IMR-90 (cell line): ENCODE measurements at regions not wholly inside any gene's neighbourhood (a gene's known extent, or its start where the extent isn't known, plus 50 kb on each side); places are given as distances from the start of the nearest gene placed in this dataset.
"Not testable (repeated sequence)": the region's sequence is repeated elsewhere in the genome, so short reads cannot be mapped to it uniquely, and the experiment has no call there.

Experiments
- ATAC-seq: fragments of 200-7000 bp; cut with Tn5 transposase; 2 replicates; pipeline ENCODE4 v1.9.1; 2020; ENCODE audit warnings: low read depth, mild to moderate bottlenecking, moderate library complexity
- BruUV-seq: library from RNA; stranded (reverse); fragments of 400-500 nt; replicated peaks from 2 replicates; lab custom pipeline; 2021; lab: Mats Ljungman, UMichigan
- CTCF ChIA-PET: fragments of 300-600 bp; formaldehyde crosslinking; extraction: SDS; loops from one replicate; lab custom pipeline; 2021; ENCODE audit warnings: antibody characterized with exemption; lab: Yijun Ruan, JAX
- POLR2A ChIA-PET: fragments of 300-600 bp; sonication (Branson Sonifier 250); formaldehyde crosslinking; loops from one replicate; lab custom pipeline; 2022; ENCODE audit warnings: antibody characterized with exemption; ENCODE audit not compliant: unreplicated experiment; lab: Charles Lee
- DNase-seq: peaks from one replicate; pipeline ENCODE4 v3.0.0; 2013
- H2AFZ ChIP-seq: replicated peaks from 2 replicates; pipeline ENCODE3; 2013; ENCODE audit warnings: low read length, mild to moderate bottlenecking; ENCODE audit not compliant: poor library complexity
- H2AK5ac ChIP-seq: 2 replicates; pipeline ENCODE4 v1.6.1; 2013; ENCODE audit warnings: low read depth, low read length, inconsistent platforms
- H2AK9ac ChIP-seq: replicated peaks from 2 replicates; pipeline ENCODE3; 2013; ENCODE audit warnings: mild to moderate bottlenecking, low read depth, low read length, moderate library complexity; ENCODE audit not compliant: poor library complexity
- H2BK120ac ChIP-seq: 2 replicates; pipeline ENCODE4 v1.6.1; 2013; ENCODE audit warnings: low read depth, low read length, inconsistent platforms
- H2BK15ac ChIP-seq: 3 replicates; pipeline ENCODE4 v1.6.1; 2013; ENCODE audit warnings: low read depth, low read length, inconsistent platforms
- H2BK20ac ChIP-seq: 2 replicates; pipeline ENCODE4 v1.6.1; 2013; ENCODE audit warnings: low read depth, mild to moderate bottlenecking, inconsistent platforms, low read length, moderate library complexity
- H2BK5ac ChIP-seq: 2 replicates; pipeline ENCODE4 v1.6.1; 2013; ENCODE audit warnings: mild to moderate bottlenecking, low read depth, low read length, inconsistent platforms; ENCODE audit not compliant: poor library complexity, severe bottlenecking
- H3K14ac ChIP-seq: replicated peaks from 2 replicates; pipeline ENCODE4 v1.6.1; 2013; ENCODE audit warnings: low read depth, low read length, inconsistent platforms
- H3K18ac ChIP-seq: 2 replicates; pipeline ENCODE4 v1.6.1; 2013; ENCODE audit warnings: low read depth, low read length, control low read depth
- H3K23ac ChIP-seq: 2 replicates; pipeline ENCODE4 v1.6.1; 2013; ENCODE audit warnings: low read depth, low read length, inconsistent platforms
- H3K27ac ChIP-seq: 2 replicates; pipeline ENCODE4 v1.5.1; 2013; ENCODE audit warnings: mild to moderate bottlenecking, control low read depth, low read length; ENCODE audit not compliant: insufficient read depth
- H3K27me3 ChIP-seq: 2 replicates; pipeline ENCODE4 v1.6.1; 2013; ENCODE audit warnings: low read length; ENCODE audit not compliant: control insufficient read depth, insufficient read depth
- H3K36me3 ChIP-seq: 2 replicates; pipeline ENCODE4 v1.6.1; 2013; ENCODE audit warnings: low read length, mixed read lengths; ENCODE audit not compliant: control insufficient read depth, insufficient read depth
- H3K4ac ChIP-seq: 2 replicates; pipeline ENCODE4 v1.6.1; 2013; ENCODE audit warnings: low read depth, low read length, inconsistent platforms
- H3K4me1 ChIP-seq: 2 replicates; pipeline ENCODE4 v1.6.1; 2013; ENCODE audit warnings: low read length, mixed read lengths; ENCODE audit not compliant: control insufficient read depth, insufficient read depth
- H3K4me2 ChIP-seq: 2 replicates; pipeline ENCODE4 v1.6.1; 2013; ENCODE audit warnings: low read depth, mild to moderate bottlenecking, control low read depth, low read length, moderate library complexity
- H3K4me3 ChIP-seq: 2 replicates; pipeline ENCODE4 v1.5.1; 2013; ENCODE audit warnings: low read depth, mild to moderate bottlenecking, control low read depth, low read length, moderate library complexity; ENCODE audit not compliant: insufficient read depth
- H3K56ac ChIP-seq: 2 replicates; pipeline ENCODE4 v1.6.1; 2013; ENCODE audit warnings: low read length, inconsistent platforms; ENCODE audit not compliant: insufficient read depth; ENCODE audit errors: extremely low read depth
- H3K79me1 ChIP-seq, 2 experiments: 2 replicates each; pipeline ENCODE4 v1.6.1; 2013; ENCODE audit warnings: low read length in 2 of 2, inconsistent platforms in 1 of 2, low read depth in 1 of 2
- H3K9ac ChIP-seq: 2 replicates; pipeline ENCODE4 v1.6.1; 2013; ENCODE audit warnings: low read depth, low read length, control low read depth
- H3K9me1 ChIP-seq: 2 replicates; pipeline ENCODE4 v1.6.1; 2013; ENCODE audit warnings: low read length, inconsistent platforms; ENCODE audit not compliant: insufficient read depth
- H3K9me3 ChIP-seq: 2 replicates; pipeline ENCODE4 v1.6.1; 2013; ENCODE audit warnings: low read length; ENCODE audit not compliant: control insufficient read depth, insufficient read depth
- H4K20me1 ChIP-seq: 2 replicates; pipeline ENCODE4 v1.6.1; 2013; ENCODE audit warnings: low read length, inconsistent platforms; ENCODE audit not compliant: insufficient read depth
- H4K5ac ChIP-seq: 2 replicates; pipeline ENCODE4 v1.6.1; 2013; ENCODE audit warnings: mild to moderate bottlenecking, low read depth, low read length, control low read depth
- H4K8ac ChIP-seq, 2 experiments: 2 replicates each; pipeline ENCODE4 v1.6.1; 2013; ENCODE audit warnings: low read depth in 2 of 2, low read length in 2 of 2, control low read depth in 1 of 2, inconsistent platforms in 1 of 2
- H4K91ac ChIP-seq: 2 replicates; pipeline ENCODE4 v1.6.1; 2013; ENCODE audit warnings: low read depth, low read length, inconsistent platforms; ENCODE audit not compliant: insufficient read depth
- WGBS, 2 experiments: methylation state at CpG; one replicate each; pipeline versions ENCODE4 v1.1.5 to v1.1.7; 2013; ENCODE audit warnings: missing lambda C conversion rate in 2 of 2; ENCODE audit not compliant: insufficient read length in 1 of 2; ENCODE audit errors: extremely low coverage in 2 of 2; 5-methylcytosine and 5-hydroxymethylcytosine counted together
- dilution Hi-C: fragments of 300-500 bp; cut with HindIII; formaldehyde crosslinking; loops from one replicate; pipeline ENCODE4 v1.14.3; 2018; ENCODE audit warnings: low sequenced_read_pairs; ENCODE audit not compliant: unreplicated experiment
- in situ Hi-C: fragments of 300-500 bp; cut with MboI; formaldehyde crosslinking; loops from 3 replicates; pipeline ENCODE4 v1.14.3; 2019; ENCODE audit warnings: low sequenced_read_pairs, inconsistent platforms, mixed read lengths
- intact Hi-C: fragments of 100-400 bp; cut with micrococcal nuclease; formaldehyde crosslinking; loops from 2 replicates; pipeline ENCODE4 v1.10.0; 2022

DNA sequence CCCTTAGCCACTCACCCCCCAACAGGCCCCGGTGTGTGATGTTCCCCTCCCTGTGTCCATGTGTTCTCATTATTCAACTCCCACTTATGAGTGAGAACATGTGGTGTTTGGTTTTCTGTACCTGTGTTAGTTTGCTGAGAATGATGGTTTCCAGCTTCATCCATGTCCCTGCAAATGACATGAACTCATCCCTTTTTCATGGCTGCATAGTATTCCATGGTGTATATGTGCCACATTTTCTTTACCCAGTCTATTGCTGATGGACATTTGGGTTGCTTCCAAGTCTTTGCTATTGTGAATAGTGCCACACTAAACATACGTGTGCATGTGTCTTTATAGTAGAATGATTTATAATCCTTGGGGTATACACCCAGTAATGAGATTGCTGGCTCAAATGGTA is 605.7 kb downstream of the EBF1 start:
- POLR2A ChIA-PET, DNase-seq, dilution Hi-C loops, H4K5ac ChIP-seq, H3K23ac ChIP-seq, H3K56ac ChIP-seq, H3K4me1 ChIP-seq, BruUV-seq, H3K4me3 ChIP-seq, H2BK5ac ChIP-seq, H3K9me3 ChIP-seq, H4K8ac ChIP-seq, intact Hi-C loops, H3K27me3 ChIP-seq, H3K27ac ChIP-seq, H4K91ac ChIP-seq, in situ Hi-C loops, H3K9me1 ChIP-seq, H3K36me3 ChIP-seq, H2BK20ac ChIP-seq, H3K9ac ChIP-seq, H2AK5ac ChIP-seq, CTCF ChIA-PET, H3K4me2 ChIP-seq, H2AK9ac ChIP-seq, H3K79me1 ChIP-seq, H3K18ac ChIP-seq, H4K20me1 ChIP-seq, H2BK120ac ChIP-seq, ATAC-seq, H2BK15ac ChIP-seq, H3K14ac ChIP-seq, H3K4ac ChIP-seq, H2AFZ ChIP-seq: not testable (repeated sequence)
- WGBS, 2 experiments, result no CpG with 5 or more reads among the region's 2 CpGs
